ENCODE measurements at regions not wholly inside any gene's neighbourhood (a gene's known extent, or its start where the extent isn't known, plus 50 kb on each side); places are given as distances from the start of the nearest gene placed in this dataset.

DNA sequence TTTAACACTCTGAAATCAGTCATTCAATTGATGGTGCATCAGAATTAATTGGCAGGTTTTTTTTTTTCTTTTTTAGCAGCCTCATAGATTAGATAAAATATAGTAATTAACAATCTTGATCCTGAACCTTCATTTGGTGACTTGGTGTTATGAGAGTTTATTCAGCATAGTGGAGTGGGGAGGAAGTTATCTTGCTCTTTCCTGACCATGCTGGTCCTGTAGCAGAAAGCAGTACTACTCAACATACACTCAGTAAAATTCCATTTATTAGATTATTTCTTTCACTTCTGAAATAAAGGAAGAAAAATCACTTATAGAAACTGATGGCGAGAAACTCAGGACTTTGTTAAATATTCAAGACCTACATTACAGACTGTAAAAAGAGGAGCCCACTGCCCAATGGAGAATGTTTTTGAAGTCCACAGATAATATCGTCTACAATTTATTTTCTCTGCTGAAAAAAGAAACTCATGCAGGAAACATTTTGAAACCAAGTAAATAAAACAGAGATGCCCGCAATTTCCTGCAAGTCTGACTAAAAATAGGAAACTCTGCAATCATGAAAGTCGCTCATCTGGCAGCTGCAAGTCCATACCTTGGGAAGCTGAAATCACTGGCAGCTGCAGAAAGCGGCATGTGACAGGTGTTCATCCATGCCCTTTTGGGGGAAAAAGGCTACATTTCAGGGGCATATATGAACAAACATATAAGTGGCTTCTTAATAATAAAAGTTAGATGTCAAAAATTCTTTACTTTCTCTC lies 233.2 kb upstream of the RFX3 start:
- TF ChIP-seq, protein P1, sequence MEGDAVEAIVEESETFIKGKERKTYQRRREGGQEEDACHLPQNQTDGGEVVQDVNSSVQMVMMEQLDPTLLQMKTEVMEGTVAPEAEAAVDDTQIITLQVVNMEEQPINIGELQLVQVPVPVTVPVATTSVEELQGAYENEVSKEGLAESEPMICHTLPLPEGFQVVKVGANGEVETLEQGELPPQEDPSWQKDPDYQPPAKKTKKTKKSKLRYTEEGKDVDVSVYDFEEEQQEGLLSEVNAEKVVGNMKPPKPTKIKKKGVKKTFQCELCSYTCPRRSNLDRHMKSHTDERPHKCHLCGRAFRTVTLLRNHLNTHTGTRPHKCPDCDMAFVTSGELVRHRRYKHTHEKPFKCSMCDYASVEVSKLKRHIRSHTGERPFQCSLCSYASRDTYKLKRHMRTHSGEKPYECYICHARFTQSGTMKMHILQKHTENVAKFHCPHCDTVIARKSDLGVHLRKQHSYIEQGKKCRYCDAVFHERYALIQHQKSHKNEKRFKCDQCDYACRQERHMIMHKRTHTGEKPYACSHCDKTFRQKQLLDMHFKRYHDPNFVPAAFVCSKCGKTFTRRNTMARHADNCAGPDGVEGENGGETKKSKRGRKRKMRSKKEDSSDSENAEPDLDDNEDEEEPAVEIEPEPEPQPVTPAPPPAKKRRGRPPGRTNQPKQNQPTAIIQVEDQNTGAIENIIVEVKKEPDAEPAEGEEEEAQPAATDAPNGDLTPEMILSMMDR (CRISPR knock-in tag; IDR thresholded peaks at IDR 0.05) = no peak
- no peak for TF ChIP-seq POLR2AphosphoS5 (IDR thresholded peaks at IDR 0.05; ENCODE audit: low read depth, low read length)
- no peak for TF ChIP-seq MYNN (CRISPR knock-in tag; IDR thresholded peaks at IDR 0.05; ENCODE audit: low read depth)
- TF ChIP-seq JUNB (CRISPR knock-in tag; IDR thresholded peaks at IDR 0.05; ENCODE audit: borderline replicate concordance) = no peak
- no peak for TF ChIP-seq SETDB1 (CRISPR knock-in tag; IDR thresholded peaks at IDR 0.05; ENCODE audit: borderline replicate concordance)
- no peak for TF ChIP-seq ZNF678 (CRISPR knock-in tag; IDR thresholded peaks at IDR 0.05)
- no peak for TF ChIP-seq ELF4 (CRISPR knock-in tag; IDR thresholded peaks at IDR 0.05; ENCODE audit: borderline replicate concordance)
- TF ChIP-seq ZFP90 (CRISPR knock-in tag; IDR thresholded peaks at IDR 0.05; ENCODE audit: borderline replicate concordance) = no peak
- no peak for TF ChIP-seq MAZ (IDR thresholded peaks at IDR 0.05; ENCODE audit: borderline replicate concordance, low read depth, low read length)
- TF ChIP-seq MAZ (CRISPR knock-in tag; IDR thresholded peaks at IDR 0.05; ENCODE audit: low read depth) = no peak
- no peak for TF ChIP-seq ZFP1 (CRISPR knock-in tag; IDR thresholded peaks at IDR 0.05)
- TF ChIP-seq RBAK (CRISPR knock-in tag; IDR thresholded peaks at IDR 0.05) = no peak
- no peak for TF ChIP-seq PHF8 (CRISPR knock-in tag; IDR thresholded peaks at IDR 0.05)

Data from HepG2 (cell line).